GM13976 (cell line): ENCODE measurements at regions not wholly inside any gene's neighbourhood (a gene's known extent, or its start where the extent isn't known, plus 50 kb on each side); places are given as distances from the start of the nearest gene placed in this dataset.

Experiments used
- DNase-seq: peaks from one replicate; pipeline ENCODE4 v3.0.0; 2012; ENCODE audit warnings: low spot score
- CTCF ChIP-seq: IDR thresholded peaks from 2 replicates; pipeline ENCODE4 v1.5.1; 2012; ENCODE audit warnings: borderline replicate concordance, mild to moderate bottlenecking; ENCODE audit not compliant: insufficient read depth; ENCODE audit errors: extremely low read depth, missing control alignments, control extremely low read depth
- in situ Hi-C: fragments of 300-500 bp; cut with MboI; formaldehyde crosslinking; loops from one replicate; pipeline ENCODE4 v1.12.0; 2022; ENCODE audit warnings: low sequenced_read_pairs, mixed read lengths, inconsistent platforms; ENCODE audit not compliant: unreplicated experiment

GRCh38 chr10:24156686-24157085, 52.3 kb upstream of the KIAA1217 start:
- no peak for TF ChIP-seq CTCF
- in situ Hi-C loops: no loop called here
- no peak for DNase-seq

- in situ Hi-C loops: no loop called here
- no peak for TF ChIP-seq CTCF
- no peak for DNase-seq
These were observed 51.4 kb upstream of the KIAA1217 start for GRCh38 chr10:24157567-24157966.
